SK-N-SH (cell line): ENCODE measurements at regions not wholly inside any gene's neighbourhood (a gene's known extent, or its start where the extent isn't known, plus 50 kb on each side); places are given as distances from the start of the nearest gene placed in this dataset.
"Not testable (repeated sequence)": the region's sequence is repeated elsewhere in the genome, so short reads cannot be mapped to it uniquely, and the experiment has no call there.

Experiments
- CHD2 ChIP-seq: fragments of 150-350 bp; IDR thresholded peaks from 2 replicates; pipeline ENCODE4 v1.6.1; 2018; ENCODE audit warnings: low read length; ENCODE audit not compliant: partially characterized antibody
- EZH2phosphoT487 ChIP-seq: fragments of 200-600 bp; sonication (generic); IDR thresholded peaks from 2 replicates; pipeline ENCODE4 v1.6.1; 2017; ENCODE audit warnings: low read depth, mixed run types, mild to moderate bottlenecking, antibody characterized with exemption, moderate library complexity, borderline replicate concordance
- FOXJ3 ChIP-seq: sonication (generic); formaldehyde crosslinking; IDR thresholded peaks from 2 replicates; pipeline ENCODE4 v1.5.1; 2020; ENCODE audit warnings: mild to moderate bottlenecking, missing genetic modification reagents
- MXI1 ChIP-seq: IDR thresholded peaks from 2 replicates; pipeline ENCODE4 v1.6.1; 2012; ENCODE audit warnings: mild to moderate bottlenecking, low read depth, low read length, improper control_type of control experiment
- NFIC ChIP-seq: IDR thresholded peaks from 2 replicates; pipeline ENCODE4 v1.4.0; 2012; ENCODE audit warnings: borderline replicate concordance
- RCOR1 ChIP-seq: fragments of 150-350 bp; IDR thresholded peaks from 2 replicates; pipeline ENCODE4 v1.6.1; 2017; ENCODE audit warnings: antibody characterized with exemption, low read length
- RFX5 ChIP-seq: IDR thresholded peaks from 2 replicates; pipeline ENCODE4 v1.6.1; 2012; ENCODE audit warnings: mild to moderate bottlenecking, improper control_type of control experiment, low read length
- SMC3 ChIP-seq: IDR thresholded peaks from 2 replicates; pipeline ENCODE4 v1.6.1; 2012; ENCODE audit warnings: low read depth, low read length, improper control_type of control experiment
- TCF12 ChIP-seq: IDR thresholded peaks from 2 replicates; pipeline ENCODE4 v1.4.0; 2012
- TF ChIP-seq, protein P1 (sequence below): fragments of 200-600 bp; sonication (generic); IDR thresholded peaks from 2 replicates; pipeline ENCODE4 v1.6.1; 2017; ENCODE audit warnings: antibody characterized with exemption, mild to moderate bottlenecking, moderate library complexity
- TF ChIP-seq, protein P2 (sequence below): fragments of 150-350 bp; IDR thresholded peaks from 2 replicates; pipeline ENCODE4 v1.6.1; 2017; ENCODE audit warnings: antibody characterized with exemption, low read length, low read depth, borderline replicate concordance
- TF ChIP-seq, protein P3 (sequence below): IDR thresholded peaks from 2 replicates; pipeline ENCODE4 v1.4.0; 2012; ENCODE audit warnings: low read depth, borderline replicate concordance
- TF ChIP-seq, protein P4 (sequence below): IDR thresholded peaks from 2 replicates; pipeline ENCODE4 v1.6.1; 2012; ENCODE audit warnings: mild to moderate bottlenecking, low read depth, low read length, moderate library complexity
- TF ChIP-seq, protein P5 (sequence below): IDR thresholded peaks from 2 replicates; pipeline ENCODE4 v1.4.0; 2012; ENCODE audit warnings: low read depth

DNA sequence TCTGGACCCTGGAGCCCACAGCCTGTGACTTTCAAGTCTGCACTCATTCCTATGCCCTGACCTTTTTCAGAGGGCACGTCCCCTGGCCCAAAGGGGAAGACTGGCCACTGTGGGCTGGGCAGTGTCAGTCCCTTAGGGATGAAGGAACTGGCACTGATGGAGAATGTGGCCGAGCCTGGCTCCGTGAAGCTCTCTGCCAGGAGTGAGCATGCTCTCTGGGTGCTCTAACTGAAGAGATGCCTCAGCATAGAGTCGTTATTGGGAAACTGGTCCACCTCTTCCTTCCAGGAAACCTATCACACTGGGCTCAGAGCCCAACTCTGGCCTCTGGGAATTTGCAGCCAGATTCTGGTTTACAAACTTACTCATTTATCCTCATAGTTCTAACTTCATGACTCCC is 87.3 kb upstream of the OSBPL11 start:
- TF ChIP-seq, protein P1, sequence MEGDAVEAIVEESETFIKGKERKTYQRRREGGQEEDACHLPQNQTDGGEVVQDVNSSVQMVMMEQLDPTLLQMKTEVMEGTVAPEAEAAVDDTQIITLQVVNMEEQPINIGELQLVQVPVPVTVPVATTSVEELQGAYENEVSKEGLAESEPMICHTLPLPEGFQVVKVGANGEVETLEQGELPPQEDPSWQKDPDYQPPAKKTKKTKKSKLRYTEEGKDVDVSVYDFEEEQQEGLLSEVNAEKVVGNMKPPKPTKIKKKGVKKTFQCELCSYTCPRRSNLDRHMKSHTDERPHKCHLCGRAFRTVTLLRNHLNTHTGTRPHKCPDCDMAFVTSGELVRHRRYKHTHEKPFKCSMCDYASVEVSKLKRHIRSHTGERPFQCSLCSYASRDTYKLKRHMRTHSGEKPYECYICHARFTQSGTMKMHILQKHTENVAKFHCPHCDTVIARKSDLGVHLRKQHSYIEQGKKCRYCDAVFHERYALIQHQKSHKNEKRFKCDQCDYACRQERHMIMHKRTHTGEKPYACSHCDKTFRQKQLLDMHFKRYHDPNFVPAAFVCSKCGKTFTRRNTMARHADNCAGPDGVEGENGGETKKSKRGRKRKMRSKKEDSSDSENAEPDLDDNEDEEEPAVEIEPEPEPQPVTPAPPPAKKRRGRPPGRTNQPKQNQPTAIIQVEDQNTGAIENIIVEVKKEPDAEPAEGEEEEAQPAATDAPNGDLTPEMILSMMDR, result not testable (repeated sequence)
- TF ChIP-seq, protein P2, sequence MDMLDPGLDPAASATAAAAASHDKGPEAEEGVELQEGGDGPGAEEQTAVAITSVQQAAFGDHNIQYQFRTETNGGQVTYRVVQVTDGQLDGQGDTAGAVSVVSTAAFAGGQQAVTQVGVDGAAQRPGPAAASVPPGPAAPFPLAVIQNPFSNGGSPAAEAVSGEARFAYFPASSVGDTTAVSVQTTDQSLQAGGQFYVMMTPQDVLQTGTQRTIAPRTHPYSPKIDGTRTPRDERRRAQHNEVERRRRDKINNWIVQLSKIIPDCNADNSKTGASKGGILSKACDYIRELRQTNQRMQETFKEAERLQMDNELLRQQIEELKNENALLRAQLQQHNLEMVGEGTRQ, result not testable (repeated sequence)
- TF ChIP-seq, protein P3, sequence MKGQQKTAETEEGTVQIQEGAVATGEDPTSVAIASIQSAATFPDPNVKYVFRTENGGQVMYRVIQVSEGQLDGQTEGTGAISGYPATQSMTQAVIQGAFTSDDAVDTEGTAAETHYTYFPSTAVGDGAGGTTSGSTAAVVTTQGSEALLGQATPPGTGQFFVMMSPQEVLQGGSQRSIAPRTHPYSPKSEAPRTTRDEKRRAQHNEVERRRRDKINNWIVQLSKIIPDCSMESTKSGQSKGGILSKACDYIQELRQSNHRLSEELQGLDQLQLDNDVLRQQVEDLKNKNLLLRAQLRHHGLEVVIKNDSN, result not testable (repeated sequence)
- TF ChIP-seq TCF12; CHD2; SMC3; RCOR1; EZH2phosphoT487; NFIC; MXI1; FOXJ3 (CRISPR knock-in tag); RFX5: not testable (repeated sequence)
- TF ChIP-seq, protein P4, sequence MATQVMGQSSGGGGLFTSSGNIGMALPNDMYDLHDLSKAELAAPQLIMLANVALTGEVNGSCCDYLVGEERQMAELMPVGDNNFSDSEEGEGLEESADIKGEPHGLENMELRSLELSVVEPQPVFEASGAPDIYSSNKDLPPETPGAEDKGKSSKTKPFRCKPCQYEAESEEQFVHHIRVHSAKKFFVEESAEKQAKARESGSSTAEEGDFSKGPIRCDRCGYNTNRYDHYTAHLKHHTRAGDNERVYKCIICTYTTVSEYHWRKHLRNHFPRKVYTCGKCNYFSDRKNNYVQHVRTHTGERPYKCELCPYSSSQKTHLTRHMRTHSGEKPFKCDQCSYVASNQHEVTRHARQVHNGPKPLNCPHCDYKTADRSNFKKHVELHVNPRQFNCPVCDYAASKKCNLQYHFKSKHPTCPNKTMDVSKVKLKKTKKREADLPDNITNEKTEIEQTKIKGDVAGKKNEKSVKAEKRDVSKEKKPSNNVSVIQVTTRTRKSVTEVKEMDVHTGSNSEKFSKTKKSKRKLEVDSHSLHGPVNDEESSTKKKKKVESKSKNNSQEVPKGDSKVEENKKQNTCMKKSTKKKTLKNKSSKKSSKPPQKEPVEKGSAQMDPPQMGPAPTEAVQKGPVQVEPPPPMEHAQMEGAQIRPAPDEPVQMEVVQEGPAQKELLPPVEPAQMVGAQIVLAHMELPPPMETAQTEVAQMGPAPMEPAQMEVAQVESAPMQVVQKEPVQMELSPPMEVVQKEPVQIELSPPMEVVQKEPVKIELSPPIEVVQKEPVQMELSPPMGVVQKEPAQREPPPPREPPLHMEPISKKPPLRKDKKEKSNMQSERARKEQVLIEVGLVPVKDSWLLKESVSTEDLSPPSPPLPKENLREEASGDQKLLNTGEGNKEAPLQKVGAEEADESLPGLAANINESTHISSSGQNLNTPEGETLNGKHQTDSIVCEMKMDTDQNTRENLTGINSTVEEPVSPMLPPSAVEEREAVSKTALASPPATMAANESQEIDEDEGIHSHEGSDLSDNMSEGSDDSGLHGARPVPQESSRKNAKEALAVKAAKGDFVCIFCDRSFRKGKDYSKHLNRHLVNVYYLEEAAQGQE, result not testable (repeated sequence)
- TF ChIP-seq, protein P5, sequence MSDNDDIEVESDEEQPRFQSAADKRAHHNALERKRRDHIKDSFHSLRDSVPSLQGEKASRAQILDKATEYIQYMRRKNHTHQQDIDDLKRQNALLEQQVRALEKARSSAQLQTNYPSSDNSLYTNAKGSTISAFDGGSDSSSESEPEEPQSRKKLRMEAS, result not testable (repeated sequence)
